Stomach (tissue), 8 donors: ENCODE measurements at regions not wholly inside any gene's neighbourhood (a gene's known extent, or its start where the extent isn't known, plus 50 kb on each side); places are given as distances from the start of the nearest gene placed in this dataset.

Source experiments
- DNase-seq, 2 donors: peaks; one replicate each; pipeline versions ENCODE4 v3.0.0 to v3.0.0-alpha.2; 2013 to 2019
- H3K27ac ChIP-seq, 5 donors: fragments of 200-600 bp in 4 of 5; sonication (generic) in 4 of 5; one replicate each; pipeline ENCODE4 v1.5.1; 2013 to 2019; ENCODE audit warnings: mild to moderate bottlenecking in 1 of 5, moderate library complexity in 1 of 5
- H3K27me3 ChIP-seq, 3 donors: fragments of 200-600 bp; sonication (generic); one replicate each; pipeline ENCODE4 v1.5.1; 2017 to 2019; ENCODE audit warnings: mixed run types in 1 of 3
- H3K36me3 ChIP-seq, 4 donors: fragments of 200-600 bp; sonication (generic); 1 replicate in 3 of 4; 2 replicates in 1 of 4; pipeline ENCODE4 v1.5.1; 2016 to 2019
- H3K4me1 ChIP-seq, 4 donors: fragments of 200-600 bp; sonication (generic); one replicate each; pipeline ENCODE4 v1.5.1; 2016 to 2019
- H3K4me3 ChIP-seq, 4 donors: fragments of 200-600 bp; sonication (generic) in 3 of 4; one replicate each; pipeline ENCODE4 v1.5.1; 2016 to 2019; ENCODE audit warnings: mild to moderate bottlenecking in 1 of 4
- H3K9me3 ChIP-seq, 4 donors: fragments of 200-600 bp; sonication (generic); one replicate each; pipeline ENCODE4 v1.5.1; 2016 to 2019
- CTCF ChIP-seq, 7 experiments: fragments of 450-650 bp in 4 of 7; fragments of 200-600 bp in 3 of 7; sonication (generic) in 3 of 7; IDR thresholded peaks; one replicate each; pipeline ENCODE4 v1.5.1; 2016 to 2019; ENCODE audit warnings: antibody characterized with exemption in 7 of 7, control low read depth in 2 of 7, mild to moderate bottlenecking in 1 of 7
- EP300 ChIP-seq: sonication (generic); formaldehyde crosslinking; IDR thresholded peaks from one replicate; pipeline ENCODE4 v1.6.1; 2017; ENCODE audit warnings: antibody characterized with exemption
- POLR2A ChIP-seq, 4 donors: fragments of 450-650 bp; IDR thresholded peaks; one replicate each; pipeline ENCODE4 v1.6.1; 2016; ENCODE audit warnings: antibody characterized with exemption in 4 of 4, control low read depth in 2 of 4, mild to moderate bottlenecking in 1 of 4, moderate library complexity in 1 of 4
- POLR2AphosphoS5 ChIP-seq, 3 donors: sonication (generic); formaldehyde crosslinking; IDR thresholded peaks; one replicate each; pipeline ENCODE4 v1.6.1; 2016; ENCODE audit warnings: antibody characterized with exemption in 3 of 3
- WGBS, 5 donors: extraction: QIAGEN DNeasy Blood & Tissue Kit in 3 of 5; methylation state at CpG; one replicate each; pipeline versions ENCODE4 v1.1.5 to v1.1.7; 2013 to 2018; 5-methylcytosine and 5-hydroxymethylcytosine counted together
- intact Hi-C: fragments of 100-400 bp; cut with DNase I; formaldehyde crosslinking; loops from one replicate; pipeline ENCODE4 v1.15.1; 2023; ENCODE audit warnings: low total_unique reads
- donor health status: healthy with polysubstance abuse.
- donor health status: Bipolar disorder and iron deficiency.
- donor health status: healthy.

DNA sequence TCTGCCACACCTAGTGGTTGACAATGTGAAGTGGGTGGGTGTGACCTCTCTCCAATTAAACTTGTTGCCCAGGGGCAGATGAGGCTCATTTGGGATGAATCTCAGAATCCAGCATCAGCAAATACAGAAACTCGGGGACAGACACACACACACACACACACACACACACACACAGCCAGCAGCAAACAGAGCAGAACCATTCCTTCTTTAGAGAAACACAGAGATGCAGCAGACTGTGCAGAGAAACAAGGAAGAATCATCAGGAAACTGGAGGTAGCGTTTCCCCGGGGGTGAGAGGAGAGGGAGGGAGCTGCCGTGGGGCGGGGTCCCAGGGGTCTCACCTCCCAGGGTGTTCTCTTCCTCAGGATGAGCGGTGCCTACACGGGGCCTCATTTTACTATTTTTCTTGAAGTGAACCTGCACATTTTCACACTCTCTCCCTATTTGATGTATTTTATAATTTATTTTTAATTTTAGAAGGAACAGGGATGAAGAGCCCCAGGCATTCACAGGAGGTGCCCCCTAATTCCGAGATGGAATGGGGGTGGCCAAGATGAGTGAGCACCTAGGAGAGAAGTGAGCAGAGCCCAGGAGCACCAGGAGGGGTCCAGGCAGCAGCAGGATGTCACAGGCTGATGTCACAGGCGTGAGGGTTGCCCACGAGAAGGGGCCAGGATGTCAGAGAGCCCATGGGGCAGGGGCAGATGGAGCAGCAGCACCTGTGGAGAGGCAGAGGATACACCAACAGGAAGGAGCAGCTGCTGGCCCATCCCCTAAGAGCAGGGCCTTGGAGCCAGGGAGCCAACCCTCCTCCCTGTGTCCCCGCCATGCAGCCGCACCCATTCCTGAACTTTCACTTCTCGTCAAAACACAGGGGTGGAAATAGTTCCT, 85.3 kb upstream of the PPP2R2D start:
- no peak overlapping the region for H3K4me3 ChIP-seq
- TF ChIP-seq POLR2A (IDR thresholded peaks at IDR 0.05): no peak
- TF ChIP-seq EP300: no peak
- no peak for TF ChIP-seq POLR2AphosphoS5 (IDR thresholded peaks at IDR 0.05)
- TF ChIP-seq CTCF (IDR thresholded peaks at IDR 0.05): no peak
- no peaks in the 10 kb centered on the region for H3K36me3 ChIP-seq
- no peak overlapping the region for H3K27ac ChIP-seq
- peaks cover 0 to 75% (median 9%) of the 10 kb centered on the region in 3 donors for H3K27me3 ChIP-seq
- DNase-seq: peak in 1 of 2 donors; percentile 11
- no peaks in the 10 kb centered on the region for H3K9me3 ChIP-seq
- 44 to 48% (median 47%) methylated on average over 13 of the region's 13 CpGs for WGBS, 5 donors
- H3K4me1 ChIP-seq: no peaks in the 10 kb centered on the region
- intact Hi-C loops: no loop called here

DNA sequence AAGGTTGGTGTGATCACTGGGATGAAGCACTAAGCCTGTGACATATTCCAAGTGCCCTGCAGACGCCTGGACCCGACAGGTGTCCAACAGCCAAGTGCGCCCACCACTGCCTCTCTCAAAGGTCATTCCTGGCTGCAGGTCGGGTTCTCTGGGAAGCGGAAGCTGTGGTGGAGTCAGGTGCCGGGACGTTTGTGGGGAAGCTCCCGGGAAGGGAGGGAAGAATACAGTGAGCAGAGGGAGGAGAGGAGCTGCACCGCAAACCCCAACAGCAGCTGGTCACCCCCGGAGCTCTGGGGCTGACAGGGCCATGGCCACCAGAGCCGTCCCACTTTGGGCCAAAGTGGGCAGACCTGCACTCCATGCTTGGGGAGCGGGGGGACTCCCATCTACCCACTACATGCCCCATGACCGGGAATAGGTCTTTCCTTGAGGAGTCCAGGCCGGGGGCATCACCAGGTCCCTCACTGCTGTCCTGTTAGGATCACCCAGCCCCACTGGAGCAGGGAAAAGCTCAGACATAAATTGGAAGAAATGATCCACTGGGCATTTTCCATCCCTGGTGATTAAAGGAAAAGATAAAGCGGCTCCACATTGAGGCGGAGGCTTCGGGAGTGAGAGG, 84.5 kb upstream of the PPP2R2D start:
- DNase-seq: peak in 1 of 2 donors; percentile 22
- Histone ChIP-seq H3K4me3 (no peak overlapping the region), H3K27me3 (peaks cover 0 to 68% (median 9%) of the 10 kb centered on the region in 3 donors), H3K4me1 (no peaks in the 10 kb centered on the region), H3K9me3 (no peaks in the 10 kb centered on the region), H3K36me3 (no peaks in the 10 kb centered on the region), H3K27ac (no peak overlapping the region)
- TF ChIP-seq EP300 (no peak), CTCF (IDR thresholded peaks at IDR 0.05) (no peak), POLR2A (IDR thresholded peaks at IDR 0.05) (no peak), POLR2AphosphoS5 (IDR thresholded peaks at IDR 0.05) (no peak)
- intact Hi-C loops: no loop called here
- WGBS, 5 donors: 66 to 72% (median 67%) methylated on average over 14 to 17 of the region's 17 CpGs

- H3K27ac ChIP-seq: no peak overlapping the region
- no peaks in the 10 kb centered on the region for H3K36me3 ChIP-seq
- intact Hi-C loops: no loop called here
- H3K9me3 ChIP-seq: no peaks in the 10 kb centered on the region
- TF ChIP-seq EP300 (no peak), POLR2A (IDR thresholded peaks at IDR 0.05) (no peak), POLR2AphosphoS5 (IDR thresholded peaks at IDR 0.05) (no peak), CTCF (IDR thresholded peaks at IDR 0.05) (no peak)
- no peaks in the 10 kb centered on the region for H3K4me1 ChIP-seq
- H3K27me3 ChIP-seq: peaks cover 0 to 65% (median 9%) of the 10 kb centered on the region in 3 donors
- WGBS, 5 donors: 68 to 73% (median 72%) methylated on average over 13 of the region's 13 CpGs
- no peak overlapping the region for H3K4me3 ChIP-seq
- DNase-seq: no peak
Observed at GRCh38 chr10:131816941-131817700, 83.7 kb upstream of the PPP2R2D start.

GRCh38 chr10:131817866-131818509, 82.8 kb upstream of the PPP2R2D start:
- Histone ChIP-seq H3K4me1 (no peaks in the 10 kb centered on the region), H3K36me3 (no peaks in the 10 kb centered on the region), H3K4me3 (no peak overlapping the region), H3K27me3 (peaks cover 0 to 67% (median 9%) of the 10 kb centered on the region in 3 donors), H3K27ac (no peak overlapping the region), H3K9me3 (no peaks in the 10 kb centered on the region)
- intact Hi-C loops: no loop called here
- 54 to 59% (median 56%) methylated on average over 12 to 13 of the region's 13 CpGs for WGBS, 5 donors
- TF ChIP-seq EP300 (no peak), POLR2AphosphoS5 (IDR thresholded peaks at IDR 0.05) (no peak), POLR2A (IDR thresholded peaks at IDR 0.05) (no peak), CTCF (IDR thresholded peaks at IDR 0.05) (no peak)
- no peak for DNase-seq
